ENCODE measurements at regions not wholly inside any gene's neighbourhood (a gene's known extent, or its start where the extent isn't known, plus 50 kb on each side); places are given as distances from the start of the nearest gene placed in this dataset.

DNA sequence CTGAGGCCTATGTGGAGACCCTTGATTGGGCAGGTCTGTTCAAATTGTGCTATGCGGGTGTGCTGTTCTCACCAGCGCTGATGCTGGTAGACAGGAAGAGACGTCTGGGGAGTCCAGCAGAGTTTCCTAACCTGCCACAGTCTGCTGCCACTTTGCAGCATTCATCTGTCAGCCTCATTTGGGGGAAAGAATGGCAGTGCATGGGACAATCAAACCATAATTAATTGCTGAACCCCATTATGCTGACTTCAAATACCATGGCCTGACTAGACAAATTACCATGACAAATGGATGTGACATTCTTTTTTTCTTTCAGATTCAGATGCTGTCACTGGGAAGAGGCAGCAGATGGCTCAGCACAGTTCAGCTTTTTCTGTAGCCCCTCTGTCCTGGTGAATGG, 171.4 kb upstream of the SYNDIG1 start:
- Histone ChIP-seq H3K4me2 (ENCODE audit: low read length) (no peak overlapping the region), H4K20me1 (ENCODE audit: insufficient read depth, low read length) (no peaks in the 10 kb centered on the region), H3K27ac (ENCODE audit: low read depth, low read length) (no peak overlapping the region), H3K27me3 (ENCODE audit: insufficient read depth, low read length) (peaks cover 3% of the 10 kb centered on the region), H3K36me3 (ENCODE audit: insufficient read depth, low read length) (no peaks in the 10 kb centered on the region), H3K4me3 (ENCODE audit: insufficient read depth, low read depth, low read length) (no peak overlapping the region), H3K79me2 (ENCODE audit: insufficient read depth, low read length) (no peaks in the 10 kb centered on the region), H3K9me3 (ENCODE audit: insufficient read depth, low read depth, low read length) (no peaks in the 10 kb centered on the region), H2AFZ (ENCODE audit: low read depth, low read length) (no peak overlapping the region), H3K9ac (ENCODE audit: low read length) (no peak overlapping the region), H3K4me1 (ENCODE audit: insufficient read depth, low read length) (no peaks in the 10 kb centered on the region)
- H3K27me3 Mint-ChIP-seq (ENCODE audit: low read depth, unreplicated experiment): peaks cover 10% of the 10 kb centered on the region
- FAIRE-seq (no peak), DNase-seq (ENCODE audit: low read depth) (no peak)
- no peaks in the 10 kb centered on the region for H3K9me3 Mint-ChIP-seq (ENCODE audit: unreplicated experiment)
- no peak overlapping the region for H3K4me3 Mint-ChIP-seq (ENCODE audit: unreplicated experiment)
- no peaks in the 10 kb centered on the region for H3K36me3 Mint-ChIP-seq (ENCODE audit: low read depth, unreplicated experiment)
- no peak overlapping the region for H3K27ac Mint-ChIP-seq (ENCODE audit: unreplicated experiment)
- no peaks in the 10 kb centered on the region for H3K4me1 Mint-ChIP-seq (ENCODE audit: low read depth, unreplicated experiment)
- TF ChIP-seq, protein P1, sequence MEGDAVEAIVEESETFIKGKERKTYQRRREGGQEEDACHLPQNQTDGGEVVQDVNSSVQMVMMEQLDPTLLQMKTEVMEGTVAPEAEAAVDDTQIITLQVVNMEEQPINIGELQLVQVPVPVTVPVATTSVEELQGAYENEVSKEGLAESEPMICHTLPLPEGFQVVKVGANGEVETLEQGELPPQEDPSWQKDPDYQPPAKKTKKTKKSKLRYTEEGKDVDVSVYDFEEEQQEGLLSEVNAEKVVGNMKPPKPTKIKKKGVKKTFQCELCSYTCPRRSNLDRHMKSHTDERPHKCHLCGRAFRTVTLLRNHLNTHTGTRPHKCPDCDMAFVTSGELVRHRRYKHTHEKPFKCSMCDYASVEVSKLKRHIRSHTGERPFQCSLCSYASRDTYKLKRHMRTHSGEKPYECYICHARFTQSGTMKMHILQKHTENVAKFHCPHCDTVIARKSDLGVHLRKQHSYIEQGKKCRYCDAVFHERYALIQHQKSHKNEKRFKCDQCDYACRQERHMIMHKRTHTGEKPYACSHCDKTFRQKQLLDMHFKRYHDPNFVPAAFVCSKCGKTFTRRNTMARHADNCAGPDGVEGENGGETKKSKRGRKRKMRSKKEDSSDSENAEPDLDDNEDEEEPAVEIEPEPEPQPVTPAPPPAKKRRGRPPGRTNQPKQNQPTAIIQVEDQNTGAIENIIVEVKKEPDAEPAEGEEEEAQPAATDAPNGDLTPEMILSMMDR (IDR thresholded peaks at IDR 0.05; ENCODE audit: insufficient read depth, low read depth, low read length): no peak
- TF ChIP-seq EZH2 (IDR thresholded peaks at IDR 0.05; ENCODE audit: insufficient read depth, low read length): no peak

DNA sequence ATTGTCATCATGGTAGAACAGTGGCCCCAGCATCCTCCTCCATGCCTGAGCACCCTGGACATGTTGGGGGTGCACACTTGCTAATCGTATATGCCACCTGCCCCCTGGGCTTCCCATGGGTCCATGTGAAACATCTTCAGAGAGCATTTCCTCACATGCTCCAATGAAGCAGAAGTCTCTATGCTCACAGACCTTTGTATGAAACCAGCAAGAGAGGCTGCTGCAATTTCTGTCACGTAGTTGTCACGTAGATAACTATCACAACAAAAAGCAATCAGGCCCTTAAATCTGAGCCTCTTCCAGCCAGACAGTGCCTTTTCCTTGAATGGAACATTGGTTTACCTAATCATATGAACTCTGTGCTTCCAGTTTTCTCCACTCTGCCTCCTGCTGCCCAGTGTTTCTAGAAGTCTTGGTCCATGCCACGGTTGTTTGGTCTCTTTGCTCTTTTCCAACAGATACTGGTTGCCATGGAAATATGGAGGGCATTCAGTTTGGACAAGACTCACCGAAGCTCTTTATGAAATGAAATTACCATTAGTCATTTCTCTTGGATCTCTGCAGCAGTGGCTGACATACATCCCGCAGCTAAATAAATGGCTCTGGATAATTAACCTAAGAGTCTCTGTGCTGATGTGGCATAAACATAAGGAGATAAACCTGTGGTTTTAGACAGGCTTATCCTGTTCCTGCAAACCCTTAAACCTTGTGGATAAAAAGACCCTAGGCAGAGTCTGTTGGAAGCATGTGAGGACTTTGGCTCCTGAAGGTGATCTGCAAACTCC, 172.8 kb upstream of the SYNDIG1 start:
- Mint-ChIP-seq H3K4me3 (ENCODE audit: unreplicated experiment) (no peak overlapping the region), H3K9me3 (ENCODE audit: unreplicated experiment) (no peaks in the 10 kb centered on the region), H3K27me3 (ENCODE audit: low read depth, unreplicated experiment) (peaks cover 7% of the 10 kb centered on the region), H3K4me1 (ENCODE audit: low read depth, unreplicated experiment) (no peaks in the 10 kb centered on the region), H3K27ac (ENCODE audit: unreplicated experiment) (no peak overlapping the region), H3K36me3 (ENCODE audit: low read depth, unreplicated experiment) (no peaks in the 10 kb centered on the region)
- Histone ChIP-seq H2AFZ (ENCODE audit: low read depth, low read length) (no peak overlapping the region), H3K4me3 (ENCODE audit: insufficient read depth, low read depth, low read length) (no peak overlapping the region), H3K79me2 (ENCODE audit: insufficient read depth, low read length) (no peaks in the 10 kb centered on the region), H3K9me3 (ENCODE audit: insufficient read depth, low read depth, low read length) (no peaks in the 10 kb centered on the region), H4K20me1 (ENCODE audit: insufficient read depth, low read length) (no peaks in the 10 kb centered on the region), H3K9ac (ENCODE audit: low read length) (no peak overlapping the region), H3K4me1 (ENCODE audit: insufficient read depth, low read length) (no peaks in the 10 kb centered on the region), H3K36me3 (ENCODE audit: insufficient read depth, low read length) (no peaks in the 10 kb centered on the region), H3K27ac (ENCODE audit: low read depth, low read length) (no peak overlapping the region), H3K4me2 (ENCODE audit: low read length) (no peak overlapping the region), H3K27me3 (ENCODE audit: insufficient read depth, low read length) (peaks cover 3% of the 10 kb centered on the region)
- FAIRE-seq (no peak), DNase-seq (ENCODE audit: low read depth) (no peak)
- no peak for TF ChIP-seq EZH2 (IDR thresholded peaks at IDR 0.05; ENCODE audit: insufficient read depth, low read length)
- TF ChIP-seq, protein P1 (IDR thresholded peaks at IDR 0.05; ENCODE audit: insufficient read depth, low read depth, low read length): no peak

DNA sequence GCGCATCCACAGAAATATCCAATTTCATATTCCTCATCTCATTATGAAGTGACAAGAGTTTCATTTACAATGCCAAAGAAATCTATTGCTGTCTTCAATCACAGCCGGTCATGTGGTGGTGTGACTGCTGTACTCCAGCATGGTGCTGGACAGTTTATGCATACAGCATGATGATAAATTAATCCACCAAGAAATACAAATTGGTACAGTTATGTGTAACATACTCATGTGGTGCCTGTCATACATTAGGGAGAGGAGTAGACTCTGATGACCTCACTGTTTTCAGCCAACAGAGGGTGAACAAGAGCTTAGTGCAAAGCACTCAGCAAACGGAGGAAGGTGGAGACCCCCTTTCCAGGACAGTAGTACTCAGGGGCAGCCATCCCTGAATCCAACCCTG, 178.4 kb upstream of the SYNDIG1 start:
- H3K9me3 Mint-ChIP-seq (ENCODE audit: unreplicated experiment): no peaks in the 10 kb centered on the region
- H3K4me1 ChIP-seq (ENCODE audit: insufficient read depth, low read length): no peaks in the 10 kb centered on the region
- no peaks in the 10 kb centered on the region for H3K36me3 Mint-ChIP-seq (ENCODE audit: low read depth, unreplicated experiment)

More for the DNA sequence above, 178.4 kb upstream of the SYNDIG1 start:
- DNase-seq (ENCODE audit: low read depth): no peak
- Histone ChIP-seq H3K79me2 (ENCODE audit: insufficient read depth, low read length) (no peaks in the 10 kb centered on the region), H4K20me1 (ENCODE audit: insufficient read depth, low read length) (no peaks in the 10 kb centered on the region), H3K9me3 (ENCODE audit: insufficient read depth, low read depth, low read length) (no peaks in the 10 kb centered on the region), H3K27ac (ENCODE audit: low read depth, low read length) (no peak overlapping the region), H3K9ac (ENCODE audit: low read length) (no peak overlapping the region), H3K27me3 (ENCODE audit: insufficient read depth, low read length) (peaks cover 3% of the 10 kb centered on the region), H2AFZ (ENCODE audit: low read depth, low read length) (no peak overlapping the region), H3K36me3 (ENCODE audit: insufficient read depth, low read length) (no peaks in the 10 kb centered on the region), H3K4me3 (ENCODE audit: insufficient read depth, low read depth, low read length) (no peak overlapping the region), H3K4me2 (ENCODE audit: low read length) (no peak overlapping the region)
- H3K4me3 Mint-ChIP-seq (ENCODE audit: unreplicated experiment): no peak overlapping the region
- H3K4me1 Mint-ChIP-seq (ENCODE audit: low read depth, unreplicated experiment): peaks cover 4% of the 10 kb centered on the region
- no peak for TF ChIP-seq EZH2 (IDR thresholded peaks at IDR 0.05; ENCODE audit: insufficient read depth, low read length)
- TF ChIP-seq, protein P1 (IDR thresholded peaks at IDR 0.05; ENCODE audit: insufficient read depth, low read depth, low read length): no peak
- no peak overlapping the region for H3K27ac Mint-ChIP-seq (ENCODE audit: unreplicated experiment)
- peaks cover 10% of the 10 kb centered on the region for H3K27me3 Mint-ChIP-seq (ENCODE audit: low read depth, unreplicated experiment)
- no peak for FAIRE-seq
